Peyer's patch (tissue), 4 donors: ENCODE measurements at regions not wholly inside any gene's neighbourhood (a gene's known extent, or its start where the extent isn't known, plus 50 kb on each side); places are given as distances from the start of the nearest gene placed in this dataset.

Experiments
- CTCF ChIP-seq, 6 experiments: fragments of 450-650 bp in 4 of 6; fragments of 200-600 bp in 2 of 6; sonication (generic) in 1 of 6; IDR thresholded peaks; one replicate each; pipeline ENCODE4 v1.5.1; 2017 to 2019; ENCODE audit warnings: antibody characterized with exemption in 6 of 6, mild to moderate bottlenecking in 3 of 6, moderate library complexity in 1 of 6
- POLR2A ChIP-seq, 2 donors: fragments of 450-650 bp; IDR thresholded peaks; one replicate each; pipeline ENCODE4 v1.5.1; 2017; ENCODE audit warnings: antibody characterized with exemption in 2 of 2, mild to moderate bottlenecking in 2 of 2, moderate library complexity in 2 of 2

DNA sequence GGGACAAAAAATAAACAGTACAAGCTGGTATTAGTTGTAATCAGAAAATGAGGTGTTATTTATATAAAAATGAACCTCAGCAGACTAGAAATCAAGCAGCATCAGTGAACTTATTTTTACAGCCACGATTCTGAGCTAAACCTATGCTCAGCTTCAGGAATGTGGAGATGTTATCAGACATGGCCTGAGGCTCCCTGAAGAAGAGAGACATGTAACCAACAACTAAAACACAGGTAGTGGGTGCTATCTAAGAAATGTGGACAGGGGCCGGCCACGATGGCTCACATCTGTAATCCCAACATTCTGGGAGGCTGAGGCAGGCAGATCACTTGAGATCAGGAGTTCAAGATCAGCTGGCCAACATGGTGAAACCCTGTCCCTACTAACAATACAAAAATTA is 534.3 kb downstream of the VRK1 start:
- TF ChIP-seq CTCF (IDR thresholded peaks at IDR 0.05) (no peak), POLR2A (IDR thresholded peaks at IDR 0.05) (no peak)
